ENCODE measurements at regions not wholly inside any gene's neighbourhood (a gene's known extent, or its start where the extent isn't known, plus 50 kb on each side); places are given as distances from the start of the nearest gene placed in this dataset.

DNA sequence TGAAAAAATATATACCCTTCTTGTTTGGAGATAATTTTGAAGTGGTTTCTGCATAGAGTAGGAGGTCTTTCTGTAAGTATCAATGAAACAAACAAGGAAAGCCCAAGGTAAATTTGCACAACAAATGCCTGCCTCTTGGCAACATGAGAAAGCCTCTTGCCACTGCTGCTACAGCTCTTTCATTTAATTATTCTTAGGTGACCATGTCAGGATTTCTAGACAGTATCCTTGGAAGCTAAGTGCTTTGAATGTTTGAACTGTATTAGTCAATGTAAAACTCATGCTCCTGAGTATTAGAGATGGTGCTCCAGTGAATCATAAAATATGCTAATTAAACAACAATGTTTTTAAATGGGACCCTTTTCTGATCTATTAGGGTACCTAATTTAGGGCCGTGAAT, 81.2 kb upstream of the ITGB1 start:
- TF ChIP-seq ESRRA (CRISPR knock-in tag; IDR thresholded peaks at IDR 0.05; ENCODE audit: borderline replicate concordance) (no peak), CTCF (IDR thresholded peaks at IDR 0.05) (no peak)

All from WTC11 (cell line).